Psoas muscle (tissue), 7 donors: ENCODE measurements at regions not wholly inside any gene's neighbourhood (a gene's known extent, or its start where the extent isn't known, plus 50 kb on each side); places are given as distances from the start of the nearest gene placed in this dataset.

Experiments
- ATAC-seq, 4 donors: fragments of 200-7000 bp; cut with Tn5 transposase; one replicate each; pipeline ENCODE4 v1.9.1; 2020; ENCODE audit warnings: moderate library complexity in 3 of 4, mild to moderate bottlenecking in 2 of 4
- DNase-seq, 2 donors: peaks; one replicate each; pipeline ENCODE4 v3.0.0-alpha.2; 2020
- H3K27ac ChIP-seq: fragments of 200-600 bp; one replicate; pipeline ENCODE4 v1.8.0; 2022
- H3K27me3 ChIP-seq, 3 donors: fragments of 200-600 bp in 1 of 3; one replicate each; pipeline versions ENCODE4 v1.6.1 to v1.8.0; 2013 to 2022; ENCODE audit warnings: low read length in 2 of 3, mild to moderate bottlenecking in 2 of 3, moderate library complexity in 1 of 3; ENCODE audit not compliant: insufficient read depth in 3 of 3
- H3K36me3 ChIP-seq, 2 donors: fragments of 200-600 bp in 1 of 2; one replicate each; pipeline versions ENCODE4 v1.6.1 to v1.8.0; 2013 to 2022; ENCODE audit warnings: low read depth in 1 of 2, mild to moderate bottlenecking in 1 of 2, moderate library complexity in 1 of 2; ENCODE audit not compliant: insufficient read depth in 1 of 2
- H3K4me1 ChIP-seq: fragments of 200-600 bp; one replicate; pipeline ENCODE4 v1.8.0; 2022
- H3K4me3 ChIP-seq: fragments of 200-600 bp; one replicate; pipeline ENCODE4 v1.8.0; 2022; ENCODE audit warnings: mild to moderate bottlenecking
- H3K9me3 ChIP-seq: fragments of 200-600 bp; one replicate; pipeline ENCODE4 v1.8.0; 2022
- WGBS, 3 donors: extraction: QIAGEN DNeasy Blood & Tissue Kit; methylation state at CpG; one replicate each; pipeline versions ENCODE4 v1.1.6 to v1.1.7; 2013; 5-methylcytosine and 5-hydroxymethylcytosine counted together
- intact Hi-C, 2 donors: fragments of 100-400 bp; cut with DNase I; formaldehyde crosslinking; loops; one replicate each; pipeline versions ENCODE4 v1.11.0 to v1.14.2; 2022
- TF ChIP-seq, protein P1 (sequence below): fragments of 200-600 bp; IDR thresholded peaks from one replicate; pipeline ENCODE4 v1.8.0; 2022; ENCODE audit warnings: antibody characterized with exemption
- donor health status: healthy with polysubstance abuse.
- donor health status: DM: no; HTN: no; CAD: no; lungs with moderate emphysema.
- donor health status: Bipolar disorder and iron deficiency.
- donor health status: healthy.
- donor health status: DM: yes; HTN: yes; CAD: no.
- donor health status: DM: no; HTN: no; CAD: no.
- donor health status: DM: yes; HTN: yes; CAD: no.

- no peak overlapping the region for H3K4me3 ChIP-seq
- no peaks in the 10 kb centered on the region for H3K4me1 ChIP-seq
- no peaks in the 10 kb centered on the region for H3K27me3 ChIP-seq
- no peak overlapping the region for H3K27ac ChIP-seq
- no peak for DNase-seq
- intact Hi-C loops = no loop called here
- no peaks in the 10 kb centered on the region for H3K9me3 ChIP-seq
- no peaks in the 10 kb centered on the region for H3K36me3 ChIP-seq
- TF ChIP-seq, protein P1, sequence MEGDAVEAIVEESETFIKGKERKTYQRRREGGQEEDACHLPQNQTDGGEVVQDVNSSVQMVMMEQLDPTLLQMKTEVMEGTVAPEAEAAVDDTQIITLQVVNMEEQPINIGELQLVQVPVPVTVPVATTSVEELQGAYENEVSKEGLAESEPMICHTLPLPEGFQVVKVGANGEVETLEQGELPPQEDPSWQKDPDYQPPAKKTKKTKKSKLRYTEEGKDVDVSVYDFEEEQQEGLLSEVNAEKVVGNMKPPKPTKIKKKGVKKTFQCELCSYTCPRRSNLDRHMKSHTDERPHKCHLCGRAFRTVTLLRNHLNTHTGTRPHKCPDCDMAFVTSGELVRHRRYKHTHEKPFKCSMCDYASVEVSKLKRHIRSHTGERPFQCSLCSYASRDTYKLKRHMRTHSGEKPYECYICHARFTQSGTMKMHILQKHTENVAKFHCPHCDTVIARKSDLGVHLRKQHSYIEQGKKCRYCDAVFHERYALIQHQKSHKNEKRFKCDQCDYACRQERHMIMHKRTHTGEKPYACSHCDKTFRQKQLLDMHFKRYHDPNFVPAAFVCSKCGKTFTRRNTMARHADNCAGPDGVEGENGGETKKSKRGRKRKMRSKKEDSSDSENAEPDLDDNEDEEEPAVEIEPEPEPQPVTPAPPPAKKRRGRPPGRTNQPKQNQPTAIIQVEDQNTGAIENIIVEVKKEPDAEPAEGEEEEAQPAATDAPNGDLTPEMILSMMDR = no peak
- WGBS, 3 donors = 14 to 21% (median 16%) methylated on average over 6 of the region's 6 CpGs
- ATAC-seq = no peak
Observed at GRCh38 chr11:126127898-126128297, 65.2 kb upstream of the CDON start.

DNA sequence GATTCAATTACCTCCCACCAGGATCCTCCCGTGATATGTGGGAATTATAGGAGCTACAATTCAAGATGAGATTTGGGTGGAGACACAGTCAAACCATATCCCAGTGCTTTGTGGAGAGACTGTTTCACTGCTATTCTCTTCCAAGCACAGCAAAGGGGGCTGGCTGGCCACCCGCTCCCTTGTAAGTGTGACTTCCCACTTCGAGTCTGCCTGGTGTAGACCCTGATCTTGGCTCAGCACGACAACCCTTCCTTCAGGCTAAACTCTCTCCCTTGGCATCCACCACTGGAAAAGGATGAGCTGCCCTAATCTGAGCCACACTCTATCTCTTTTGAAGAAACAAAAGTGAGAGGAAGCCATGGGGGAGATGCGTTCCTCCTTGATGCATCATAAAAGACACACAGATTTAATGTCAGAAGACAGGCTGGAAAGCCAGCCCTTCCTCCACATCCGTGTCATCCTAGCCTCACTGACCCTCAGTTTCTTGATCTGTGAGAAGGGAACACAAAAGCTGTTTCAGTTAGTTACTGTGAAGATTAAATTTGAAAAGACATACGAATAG is 64.7 kb upstream of the CDON start:
- Histone ChIP-seq H3K27ac (no peak overlapping the region), H3K4me1 (no peaks in the 10 kb centered on the region), H3K36me3 (no peaks in the 10 kb centered on the region), H3K9me3 (no peaks in the 10 kb centered on the region), H3K27me3 (no peaks in the 10 kb centered on the region), H3K4me3 (no peak overlapping the region)
- WGBS, 3 donors = 81 to 89% (median 87%) methylated on average over 7 of the region's 7 CpGs
- no peak for ATAC-seq
- DNase-seq = no peak
- intact Hi-C loops = no loop called here
- TF ChIP-seq, protein P1 = no peak

DNA sequence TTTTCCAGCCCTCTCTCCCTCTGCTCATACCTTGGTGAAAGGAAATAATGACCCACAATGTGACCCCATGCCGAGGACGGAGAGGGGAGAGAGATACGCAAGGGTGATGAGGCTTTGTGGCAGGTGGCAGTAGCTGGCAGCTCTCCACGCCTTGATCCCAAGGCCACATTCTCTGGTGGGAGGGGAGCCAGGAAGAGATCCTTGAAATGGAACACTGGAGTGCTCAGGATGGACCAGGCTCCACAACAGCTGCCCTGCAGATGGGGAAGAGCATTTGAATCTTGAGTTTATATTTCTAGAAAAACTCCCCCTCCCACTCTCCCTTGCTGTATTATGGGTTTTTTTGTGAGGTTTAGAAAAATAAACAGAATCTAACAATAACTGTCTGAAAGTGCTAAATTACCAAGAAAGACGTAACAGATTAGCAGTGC is 61.6 kb upstream of the CDON start:
- no peaks in the 10 kb centered on the region for H3K4me1 ChIP-seq
- no peaks in the 10 kb centered on the region for H3K36me3 ChIP-seq
- TF ChIP-seq, protein P1 = no peak
- intact Hi-C loops = no loop called here
- ATAC-seq = peak; percentile 49 to 79 (median 64)
- no peaks in the 10 kb centered on the region for H3K27me3 ChIP-seq
- no peak overlapping the region for H3K4me3 ChIP-seq
- DNase-seq = no peak
- H3K9me3 ChIP-seq = no peaks in the 10 kb centered on the region
- H3K27ac ChIP-seq = no peak overlapping the region
- WGBS, 3 donors = 22 to 31% (median 23%) methylated on average over 5 of the region's 5 CpGs

GRCh38 chr11:126123686-126124085 is 61.0 kb upstream of the CDON start:
- no peaks in the 10 kb centered on the region for H3K36me3 ChIP-seq
- TF ChIP-seq, protein P1 = no peak
- H3K27me3 ChIP-seq = peaks cover 0 to 1% (median 0%) of the 10 kb centered on the region in 3 donors
- intact Hi-C loops = no loop called here
- H3K9me3 ChIP-seq = no peaks in the 10 kb centered on the region
- H3K4me1 ChIP-seq = no peaks in the 10 kb centered on the region
- DNase-seq (no peak), ATAC-seq (no peak)
- no peak overlapping the region for H3K4me3 ChIP-seq
- 32 to 37% (median 36%) methylated on average over 2 of the region's 2 CpGs for WGBS, 3 donors
- no peak overlapping the region for H3K27ac ChIP-seq

- ATAC-seq (no peak), DNase-seq (no peak)
- no peaks in the 10 kb centered on the region for H3K36me3 ChIP-seq
- H3K27me3 ChIP-seq = peaks cover 0 to 1% (median 0%) of the 10 kb centered on the region in 3 donors
- TF ChIP-seq, protein P1 = no peak
- 61 to 81% (median 70%) methylated on average over 3 of the region's 3 CpGs for WGBS, 3 donors
- H3K4me3 ChIP-seq = no peak overlapping the region
- no peak overlapping the region for H3K27ac ChIP-seq
- H3K4me1 ChIP-seq = no peaks in the 10 kb centered on the region
- H3K9me3 ChIP-seq = no peaks in the 10 kb centered on the region
- intact Hi-C loops = no loop called here
Observed at GRCh38 chr11:126122863-126123262, 60.2 kb upstream of the CDON start.
